NOMO-1 treated with DMSO at 0.1 percent for 48 hours (cell line): ENCODE measurements at regions not wholly inside any gene's neighbourhood (a gene's known extent, or its start where the extent isn't known, plus 50 kb on each side); places are given as distances from the start of the nearest gene placed in this dataset.
A peak's percentile ranks its signal among the peaks of the same experiment; 100 is the strongest.
"Not testable (repeated sequence)": the region's sequence is repeated elsewhere in the genome, so short reads cannot be mapped to it uniquely, and the experiment has no call there.

ENCODE experiments used
- DNase-seq: peaks from one replicate; lab custom pipeline; 2025; ENCODE audit not compliant: unreplicated experiment; lab: John Stamatoyannopoulos, UW

DNA sequence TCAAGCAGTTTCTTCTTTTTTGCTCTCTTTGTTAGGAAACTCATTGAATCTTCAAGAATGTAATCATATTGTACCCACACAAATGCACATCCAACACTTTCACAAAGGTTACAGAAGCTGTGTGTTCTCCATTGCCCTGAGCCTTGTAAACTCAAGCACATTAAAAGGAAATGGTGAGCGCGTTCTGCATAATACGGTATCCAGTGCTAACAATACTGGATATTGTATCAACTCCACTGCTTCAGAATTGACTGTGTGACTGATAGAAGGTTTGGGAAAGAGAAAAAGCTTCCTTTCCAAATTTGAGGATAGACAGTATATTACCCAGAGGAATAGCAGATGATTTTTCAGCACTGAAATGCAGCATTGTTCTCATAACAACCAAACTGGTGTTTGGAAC is 268.9 kb upstream of the RBMS3 start:
- no peak for DNase-seq

DNA sequence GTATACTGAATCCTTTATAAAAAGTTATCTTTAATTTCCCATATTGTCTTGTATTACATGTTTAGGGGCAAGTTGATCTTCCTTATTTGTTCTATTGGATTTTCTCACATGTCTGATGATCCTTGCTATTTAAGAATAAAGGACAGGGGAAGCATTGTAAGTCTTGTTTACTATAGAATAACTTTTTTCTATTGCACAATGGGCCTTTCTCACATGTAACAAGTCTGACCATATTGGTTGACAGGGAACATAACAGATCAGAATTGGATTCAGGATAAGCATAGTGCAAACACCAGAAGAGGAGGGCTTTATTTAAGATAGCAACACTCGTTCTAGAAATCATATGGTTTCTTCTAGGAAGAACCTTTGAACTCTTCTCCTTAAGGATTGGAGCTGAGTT is 257.9 kb upstream of the RBMS3 start:
- no peak for DNase-seq

DNA sequence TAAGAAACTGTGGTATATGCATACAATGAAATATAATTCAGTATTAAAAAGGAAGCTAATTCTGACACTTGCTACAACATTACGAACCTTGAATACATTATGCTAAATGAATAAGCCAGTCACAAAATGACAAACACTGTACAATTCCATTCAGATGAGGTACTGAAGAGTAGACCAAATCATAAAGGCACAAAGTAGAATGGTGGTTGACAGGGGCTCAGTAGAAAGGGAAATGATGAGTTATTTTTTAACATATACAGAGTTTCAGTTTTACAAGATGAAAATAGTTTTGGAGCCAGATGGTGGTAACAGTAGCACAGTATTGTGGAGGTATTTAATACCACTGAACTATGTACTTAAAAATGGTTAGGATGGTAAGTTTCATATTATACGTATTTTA is 254.6 kb upstream of the RBMS3 start:
- DNase-seq: no peak

DNA sequence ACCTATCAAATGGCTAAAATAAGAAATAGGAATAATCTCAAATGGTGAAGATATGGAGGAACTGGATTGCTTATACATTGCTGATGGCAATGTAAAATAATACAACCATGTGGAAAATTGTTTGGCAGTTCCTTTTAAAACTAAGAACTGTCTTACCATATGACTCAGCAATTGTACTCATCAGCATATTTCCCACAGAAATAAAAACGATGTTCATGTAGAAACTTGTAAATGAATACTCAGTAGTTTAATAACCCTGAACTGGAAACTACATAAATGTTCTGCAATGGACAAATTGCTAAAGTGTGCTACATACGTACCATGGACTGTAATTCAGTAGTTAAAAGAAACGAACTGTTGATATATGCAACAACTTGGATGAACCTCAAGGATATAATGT is 253.9 kb upstream of the RBMS3 start:
- DNase-seq: no peak

DNA sequence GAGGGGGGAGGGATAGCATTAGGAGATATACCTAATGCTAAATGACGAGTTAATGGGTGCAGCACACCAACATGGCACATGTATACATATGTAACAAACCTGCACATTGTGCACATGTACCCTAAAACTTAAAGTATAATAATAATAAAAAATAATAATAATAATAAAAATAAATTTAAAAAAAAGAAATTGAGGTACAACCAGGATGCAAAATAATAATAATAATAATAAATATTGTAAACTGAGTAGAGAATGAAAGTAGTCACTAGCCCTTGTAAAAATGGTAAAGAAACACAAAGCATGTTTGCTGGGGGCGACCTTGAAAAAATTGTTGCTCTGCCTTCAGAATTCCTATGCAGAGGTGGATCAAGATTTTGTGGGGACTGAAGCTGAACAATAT is 249.7 kb upstream of the RBMS3 start:
- not testable (repeated sequence) for DNase-seq

DNA sequence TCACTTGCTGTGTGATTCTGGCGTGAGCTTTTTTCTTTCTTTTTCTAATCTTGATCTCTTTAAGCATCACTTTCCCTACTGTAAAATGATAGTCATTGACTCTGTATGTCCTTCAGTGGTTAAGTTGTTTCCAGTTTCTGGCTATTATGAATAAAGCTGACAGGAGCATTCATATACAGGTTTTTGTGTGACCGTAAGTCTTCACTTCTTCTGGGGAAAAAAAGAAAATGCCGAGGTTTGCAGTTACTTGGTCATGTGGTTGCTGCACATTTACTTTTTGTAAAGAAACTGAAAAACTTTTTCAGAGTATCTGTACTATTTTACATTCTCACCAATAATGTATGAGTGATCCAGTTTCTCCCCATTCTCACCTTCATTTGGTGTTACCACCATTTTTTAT is 247.4 kb upstream of the RBMS3 start:
- DNase-seq: no peak

DNA sequence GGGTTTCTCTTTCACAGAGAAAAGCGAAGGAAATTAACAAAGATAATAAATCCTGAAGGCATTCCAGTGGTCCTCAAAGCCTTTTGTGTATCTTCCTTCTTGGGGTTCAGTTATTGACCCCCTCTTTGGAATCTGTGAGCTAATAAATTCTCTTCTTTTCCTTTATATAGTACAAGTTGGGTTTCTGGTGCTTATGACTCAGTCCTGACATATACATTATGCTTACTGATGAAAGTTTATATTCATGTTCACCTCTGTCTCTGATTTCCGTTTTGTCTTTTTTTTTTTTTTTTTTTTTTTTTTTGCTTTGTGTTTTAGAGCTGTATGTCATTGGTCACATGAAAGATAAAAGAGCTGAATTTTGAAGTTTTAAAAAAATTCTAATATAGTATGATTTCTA is 230.7 kb upstream of the RBMS3 start:
- DNase-seq: no peak

DNA sequence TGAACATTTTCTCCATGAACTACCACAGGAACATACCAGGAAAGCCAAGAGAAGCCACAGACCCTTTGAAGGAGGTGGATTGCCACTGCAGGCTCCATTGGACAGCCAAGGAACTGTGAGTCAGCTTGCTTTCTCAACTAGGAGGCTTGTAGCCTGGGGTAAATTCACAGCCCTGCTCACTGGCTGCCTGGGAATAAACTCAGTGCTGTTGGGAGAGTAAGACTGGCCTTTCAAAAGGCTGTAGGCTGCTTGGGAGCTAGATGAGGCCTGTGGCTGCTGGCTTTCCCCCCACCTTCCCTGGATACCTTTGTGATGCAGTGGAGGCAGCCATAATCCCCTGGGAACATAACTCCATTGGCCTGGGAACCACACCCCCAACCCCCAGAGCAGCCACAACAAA is 223.5 kb upstream of the RBMS3 start:
- no peak for DNase-seq

DNA sequence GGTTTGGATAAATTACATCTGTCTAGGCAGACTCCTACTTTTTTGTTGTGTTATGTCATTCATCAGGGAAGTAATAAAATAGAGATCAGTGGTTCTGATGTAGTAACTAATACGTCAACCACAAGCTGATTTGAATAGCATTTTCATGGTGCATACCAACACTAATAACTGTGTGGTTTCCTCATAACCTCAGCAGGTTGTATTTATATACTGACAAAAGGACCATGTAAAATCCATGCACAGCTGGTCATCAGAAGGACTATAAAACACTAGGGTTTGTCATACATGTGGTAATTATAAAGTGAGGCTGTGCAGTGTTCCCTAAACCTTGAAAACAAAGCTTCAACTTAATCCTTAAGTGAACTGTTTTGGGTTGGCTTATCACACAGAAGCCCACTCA is 216.8 kb upstream of the RBMS3 start:
- peak; percentile 7 for DNase-seq

DNA sequence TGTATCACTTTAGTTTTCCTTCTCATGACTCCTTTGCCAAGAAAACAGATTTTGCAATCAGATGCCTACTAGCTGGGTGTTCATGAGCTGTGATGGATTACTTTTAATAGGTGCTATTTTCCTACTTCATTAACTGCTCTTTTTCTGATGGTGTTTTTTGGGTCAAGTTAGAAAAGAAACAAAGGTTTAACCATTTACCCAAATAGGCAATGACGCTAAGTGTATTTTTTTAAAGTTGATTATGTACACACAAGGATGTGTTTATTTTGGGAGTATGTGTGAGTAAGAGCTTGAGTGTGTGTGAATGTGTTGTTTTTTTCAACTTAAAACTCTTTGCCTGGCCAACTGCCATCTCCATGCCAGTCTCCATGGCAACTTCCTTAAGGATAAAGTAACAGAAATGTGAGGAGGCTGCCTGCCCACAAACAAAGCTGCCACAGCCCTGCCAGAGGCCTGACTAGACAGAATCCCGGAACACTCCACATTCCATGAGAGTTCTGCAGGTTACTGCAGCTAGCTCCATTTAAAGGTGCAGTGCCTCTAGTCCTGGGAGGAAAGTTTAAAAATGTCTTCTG is 215.6 kb upstream of the RBMS3 start:
- no peak for DNase-seq

DNA sequence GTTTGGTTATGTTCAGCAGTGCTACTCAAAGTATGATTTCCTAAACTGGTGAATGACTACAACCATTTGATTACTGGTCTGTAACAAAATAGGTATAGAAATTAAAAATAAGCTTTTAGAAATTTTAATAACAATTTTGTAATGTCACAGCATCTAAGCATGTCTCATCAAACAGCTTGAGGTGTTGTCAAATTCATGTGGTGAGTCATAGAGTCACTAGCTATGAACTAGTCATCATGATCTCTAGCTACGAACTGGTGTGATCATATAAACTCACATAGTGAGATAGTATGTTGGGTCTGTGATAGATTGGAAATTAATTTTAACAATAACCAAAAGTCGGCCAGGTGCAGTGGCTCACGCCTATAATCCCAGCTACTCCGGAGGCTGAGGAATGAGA is 213.9 kb upstream of the RBMS3 start:
- DNase-seq: no peak

DNA sequence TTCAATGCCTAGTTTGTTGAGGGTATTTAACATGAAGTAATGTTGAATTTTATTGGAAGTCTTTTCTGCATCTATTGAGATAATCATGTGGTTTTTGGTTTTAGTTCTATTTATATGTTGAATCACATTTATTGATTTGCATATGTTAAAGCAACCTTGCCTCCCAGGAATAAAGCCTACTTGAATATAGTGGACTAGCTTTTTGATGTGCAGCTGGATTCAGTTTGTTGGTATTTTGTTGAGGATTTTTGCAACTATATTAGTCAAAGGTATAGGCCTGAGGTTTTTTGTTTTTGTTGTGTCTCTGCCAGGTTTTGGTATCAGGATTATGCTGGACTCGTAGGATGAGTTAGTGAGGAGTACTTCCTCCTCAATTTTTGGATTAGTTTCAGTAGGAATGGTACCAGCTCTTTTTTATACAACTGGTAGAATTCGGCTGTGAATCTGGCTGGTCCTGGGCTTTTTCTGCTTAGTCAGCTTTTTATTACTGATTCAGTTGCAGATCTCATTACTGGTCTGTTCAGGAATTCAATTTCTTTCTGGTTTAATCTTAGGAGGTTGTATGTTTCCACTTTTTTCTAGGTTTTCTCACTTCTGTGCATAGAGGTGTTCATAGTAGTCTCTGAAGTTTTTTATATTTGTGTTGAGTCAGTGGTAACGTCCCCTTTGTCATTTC is 209.8 kb upstream of the RBMS3 start:
- DNase-seq: no peak

DNA sequence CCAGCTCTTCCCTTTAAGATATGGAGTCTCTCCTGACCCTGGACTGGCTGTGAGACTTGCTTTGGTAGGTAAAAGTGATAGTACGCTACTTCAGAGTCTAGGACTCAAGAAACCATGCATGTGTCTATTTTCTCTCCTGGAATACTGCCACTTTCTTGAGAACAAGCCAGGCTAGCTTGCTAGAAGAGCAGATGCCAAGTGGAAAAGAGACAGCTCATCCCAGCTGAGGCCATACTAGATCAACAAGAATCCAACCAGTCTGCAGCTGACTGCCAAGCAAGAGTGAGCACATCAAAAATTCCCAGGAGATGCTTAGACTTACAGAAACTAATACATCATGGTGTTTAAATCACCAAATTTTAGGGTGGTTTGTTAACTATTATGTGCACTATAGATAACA is 208.3 kb upstream of the RBMS3 start:
- no peak for DNase-seq

DNA sequence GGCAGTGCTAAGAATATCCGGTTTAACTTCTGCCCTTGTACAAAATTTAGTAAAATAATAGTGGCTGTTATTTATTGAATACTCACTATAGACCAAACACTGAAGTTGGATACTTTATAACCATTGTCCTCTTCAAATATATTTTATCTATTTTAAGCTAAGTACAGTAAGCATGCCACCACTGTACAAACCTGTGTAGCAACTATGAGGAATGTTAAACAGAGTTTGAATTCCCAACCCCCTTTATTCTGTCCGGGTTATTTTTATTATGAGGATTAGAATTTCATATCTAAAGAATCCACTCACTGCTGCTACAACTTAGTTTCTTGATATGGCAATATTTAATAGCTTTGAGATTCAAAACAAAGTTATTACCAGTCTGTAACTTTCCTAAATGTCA is 203.5 kb upstream of the RBMS3 start:
- no peak for DNase-seq

DNA sequence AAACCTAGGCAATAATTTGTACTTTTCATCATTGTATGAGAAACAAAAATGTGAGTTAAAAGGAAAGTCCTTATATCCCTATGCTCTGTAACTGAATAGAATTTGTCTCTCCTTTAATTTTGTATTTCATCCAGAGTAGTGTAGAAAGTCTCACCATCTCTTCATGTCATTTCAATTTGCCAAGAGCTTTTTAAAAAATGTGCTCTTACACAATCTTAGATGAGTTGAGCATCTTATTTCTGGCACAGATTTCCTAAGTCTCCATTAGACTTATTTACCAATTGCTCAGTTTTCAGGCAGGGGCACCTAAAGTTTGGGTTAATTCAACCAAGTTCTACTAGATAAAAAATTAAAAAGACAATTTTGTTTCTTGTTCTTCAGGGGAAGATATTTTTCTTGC is 201.5 kb upstream of the RBMS3 start:
- DNase-seq: no peak

DNA sequence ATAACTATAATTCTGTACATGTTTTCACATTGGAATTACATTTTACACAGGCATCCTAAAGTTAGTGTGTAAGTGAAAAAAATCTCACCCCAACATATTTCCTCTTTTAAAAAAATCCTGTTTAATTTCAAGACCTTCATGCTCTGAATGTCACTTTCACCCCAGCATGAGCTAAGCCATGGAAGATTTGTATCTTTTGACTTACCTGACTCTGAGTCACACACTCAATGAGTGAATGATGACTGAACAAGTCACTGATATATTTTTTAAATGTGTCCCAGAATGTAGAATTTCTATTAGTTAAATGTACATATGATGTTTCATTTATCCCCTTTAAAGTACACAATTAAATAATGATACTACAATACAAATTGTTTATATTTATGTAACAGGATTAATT is 199.9 kb upstream of the RBMS3 start:
- DNase-seq: no peak

DNA sequence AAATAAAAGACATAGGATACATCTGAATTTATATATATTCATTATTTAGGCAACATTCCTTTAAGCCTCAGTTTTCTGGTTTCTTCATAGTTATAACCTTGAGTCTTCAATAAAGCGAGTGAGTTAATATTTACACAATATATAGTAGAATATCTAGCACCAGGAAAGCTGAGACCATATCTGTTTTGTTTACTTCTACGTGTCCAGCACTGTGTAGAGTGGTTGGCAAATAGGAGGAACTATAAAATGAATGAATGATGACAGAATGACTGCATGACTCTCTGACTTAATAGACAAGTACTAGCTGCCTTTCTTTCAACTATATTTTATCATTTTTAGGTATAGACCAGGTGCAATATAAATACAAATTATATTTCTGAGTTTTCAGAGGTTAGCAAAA is 197.8 kb upstream of the RBMS3 start:
- DNase-seq: no peak

DNA sequence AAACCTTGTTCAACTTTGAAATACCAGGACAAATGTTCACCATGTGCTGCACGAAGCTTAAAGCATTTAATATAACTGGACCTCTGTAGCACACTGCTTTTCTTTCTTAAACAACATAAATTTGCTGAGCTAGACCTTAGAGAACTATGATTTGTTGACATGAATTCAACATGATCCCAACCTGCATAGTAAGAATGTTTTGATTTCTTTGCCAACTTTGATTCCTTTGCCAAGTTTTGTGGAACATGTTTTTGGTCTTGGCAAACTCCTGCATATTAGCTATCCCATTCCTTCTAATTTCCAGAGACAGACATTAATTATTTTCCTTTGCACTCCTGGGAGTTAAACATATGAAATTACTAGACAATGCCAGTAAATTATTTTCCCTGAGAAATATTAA is 197.2 kb upstream of the RBMS3 start:
- no peak for DNase-seq

DNA sequence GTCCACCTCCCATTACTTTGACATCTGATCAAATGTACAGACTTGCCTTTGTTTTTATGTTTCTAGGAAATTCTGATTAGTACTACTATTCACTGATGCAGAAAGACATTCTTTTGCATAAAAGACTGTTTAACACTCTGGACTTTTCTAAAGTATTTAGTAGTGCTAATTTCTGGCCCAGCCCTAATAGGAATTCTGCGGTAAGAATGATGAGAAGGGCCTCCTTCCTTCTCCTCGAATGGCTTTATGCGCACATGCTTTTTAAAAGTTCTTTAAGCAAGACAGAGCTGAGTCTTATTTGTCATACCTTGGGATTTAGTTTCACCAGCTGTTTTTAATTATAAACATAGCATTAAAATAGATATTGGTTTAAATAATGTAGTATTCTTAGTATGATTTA is 192.3 kb upstream of the RBMS3 start:
- no peak for DNase-seq

DNA sequence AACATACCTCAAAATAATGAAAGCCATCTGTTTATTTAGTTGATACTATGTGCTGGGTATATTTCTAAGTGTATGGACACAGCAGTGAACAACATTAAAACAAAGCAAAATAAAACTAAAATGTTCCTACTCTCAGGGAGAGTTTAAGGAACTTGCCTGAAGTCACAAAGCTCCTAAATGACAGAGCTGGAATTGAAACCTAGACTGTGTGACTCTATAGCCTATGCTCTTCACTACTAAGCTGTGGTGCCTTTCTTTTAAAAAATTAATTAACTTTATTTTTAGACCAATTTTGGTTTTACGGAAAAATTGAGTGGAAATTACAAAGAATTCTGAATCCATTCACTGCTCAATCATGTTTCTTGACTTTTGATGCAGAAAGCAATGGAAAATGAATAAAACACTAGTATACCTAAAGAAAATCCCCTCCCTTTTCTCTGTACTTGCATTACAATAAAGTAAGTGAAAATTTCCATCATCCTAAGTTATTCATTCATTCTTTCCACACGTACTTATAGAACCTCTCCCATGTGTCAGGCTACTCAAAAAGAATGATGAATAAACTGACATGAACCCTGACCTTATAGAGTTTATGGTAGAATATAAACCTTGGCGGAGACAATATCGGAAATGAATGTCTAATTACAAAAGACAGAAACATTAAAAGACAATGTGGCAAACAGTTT is 189.8 kb upstream of the RBMS3 start:
- no peak for DNase-seq

DNA sequence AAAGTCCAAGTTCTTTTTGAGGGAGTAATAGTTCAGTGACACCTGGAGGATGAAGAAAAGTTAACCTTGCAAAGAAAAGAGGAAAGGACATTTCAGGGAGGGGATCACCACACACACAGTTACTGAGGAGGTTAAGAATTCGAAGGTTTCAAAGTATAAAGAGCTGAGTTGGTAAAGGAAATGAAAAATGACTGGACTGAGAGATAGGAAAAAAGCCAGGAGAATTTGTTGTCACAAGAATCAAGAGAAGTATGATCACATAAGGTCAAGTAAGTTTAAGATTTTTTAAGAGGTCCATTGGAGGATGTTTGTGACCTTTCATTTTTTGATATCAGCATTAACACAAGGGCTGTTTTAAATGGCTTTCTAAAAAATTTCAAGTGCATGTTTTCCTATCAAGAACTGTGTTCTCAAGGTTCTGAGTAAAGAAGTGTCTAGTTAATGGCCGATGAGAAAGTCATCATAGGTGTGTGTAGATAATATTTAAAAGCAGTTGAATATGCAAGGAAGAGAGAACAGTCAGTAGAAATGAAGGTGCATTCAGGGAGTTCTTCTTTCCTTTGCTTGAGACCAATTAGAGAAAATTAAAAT is 189.2 kb upstream of the RBMS3 start:
- DNase-seq: no peak

DNA sequence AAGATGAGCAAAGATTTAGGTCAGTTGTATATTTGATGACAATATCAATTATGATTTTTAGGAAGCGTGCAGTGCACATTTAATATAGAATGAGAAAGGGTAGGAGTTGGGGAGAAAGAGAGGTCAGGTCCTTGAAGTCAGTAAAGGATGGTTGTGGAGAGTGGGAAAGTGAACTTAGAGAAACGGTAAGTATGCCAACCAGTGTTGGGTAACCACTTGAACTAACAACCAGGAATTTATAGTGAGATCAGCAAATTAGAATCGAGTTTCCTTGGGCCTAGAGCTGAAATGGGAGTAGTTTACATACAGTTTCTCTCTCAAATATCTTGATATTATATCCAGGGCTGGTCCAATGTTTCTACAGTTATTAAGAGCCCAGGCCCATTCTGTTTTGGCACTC is 188.5 kb upstream of the RBMS3 start:
- DNase-seq: no peak
